Brain microvascular endothelial cell (primary cell): ENCODE measurements at regions not wholly inside any gene's neighbourhood (a gene's known extent, or its start where the extent isn't known, plus 50 kb on each side); places are given as distances from the start of the nearest gene placed in this dataset.

Experiments
- DNase-seq: peaks from one replicate; pipeline ENCODE4 v3.0.0-alpha.2; 2020
- H3K27ac ChIP-seq: fragments of 250-450 bp; sonication (Bioruptor Pico); 2 replicates; pipeline ENCODE4 v1.5.1; 2020; ENCODE audit warnings: mild to moderate bottlenecking, moderate library complexity
- H3K27me3 ChIP-seq: fragments of 250-450 bp; sonication (Bioruptor Pico); replicated peaks from 2 replicates; pipeline ENCODE4 v1.5.1; 2020; ENCODE audit warnings: mild to moderate bottlenecking
- H3K36me3 ChIP-seq: fragments of 250-450 bp; sonication (Bioruptor Pico); replicated peaks from 2 replicates; pipeline ENCODE4 v1.5.1; 2020; ENCODE audit warnings: mild to moderate bottlenecking
- H3K4me3 ChIP-seq: 2 replicates; pipeline ENCODE4 v1.5.1; 2011; ENCODE audit warnings: low read depth, mild to moderate bottlenecking, control low read depth, low read length, moderate library complexity
- CTCF ChIP-seq: IDR thresholded peaks from 2 replicates; pipeline ENCODE4 v1.5.1; 2011; ENCODE audit warnings: low read depth, mild to moderate bottlenecking, moderate library complexity, low read length, control low read depth, inconsistent platforms; ENCODE audit errors: missing control alignments
- in situ Hi-C: cut with HindIII; loops from 2 replicates; pipeline ENCODE4 v1.10.0; 2017; ENCODE audit warnings: low sequenced_read_pairs, low pct_ligation_motif_present

GRCh38 chr2:63777816-63778215 lies 63.9 kb upstream of the UGP2 start:
- Histone ChIP-seq H3K27me3 (no peaks in the 10 kb centered on the region), H3K27ac (no peak overlapping the region), H3K36me3 (no peaks in the 10 kb centered on the region), H3K4me3 (no peak overlapping the region)
- no peak for DNase-seq
- in situ Hi-C loops = no loop called here
- no peak for TF ChIP-seq CTCF

GRCh38 chr2:63778391-63778790 lies 63.3 kb upstream of the UGP2 start:
- no peaks in the 10 kb centered on the region for H3K27me3 ChIP-seq
- TF ChIP-seq CTCF = no peak
- no peaks in the 10 kb centered on the region for H3K36me3 ChIP-seq
- in situ Hi-C loops = no loop called here
- H3K27ac ChIP-seq = no peak overlapping the region
- H3K4me3 ChIP-seq = no peak overlapping the region
- no peak for DNase-seq

GRCh38 chr2:63780518-63781155 lies 61.1 kb upstream of the UGP2 start:
- H3K27me3 ChIP-seq = no peaks in the 10 kb centered on the region
- H3K4me3 ChIP-seq = no peak overlapping the region
- no peak overlapping the region for H3K27ac ChIP-seq
- no peak for DNase-seq
- no peak for TF ChIP-seq CTCF
- no peaks in the 10 kb centered on the region for H3K36me3 ChIP-seq
- in situ Hi-C loops = no loop called here

GRCh38 chr2:63784461-63784860 lies 57.2 kb upstream of the UGP2 start:
- H3K27ac ChIP-seq = no peak overlapping the region
- in situ Hi-C loops = no loop called here
- no peak for DNase-seq
- no peaks in the 10 kb centered on the region for H3K27me3 ChIP-seq
- H3K36me3 ChIP-seq = no peaks in the 10 kb centered on the region
- H3K4me3 ChIP-seq = no peak overlapping the region
- TF ChIP-seq CTCF = no peak

- no peaks in the 10 kb centered on the region for H3K36me3 ChIP-seq
- in situ Hi-C loops = no loop called here
- no peak overlapping the region for H3K27ac ChIP-seq
- no peak for TF ChIP-seq CTCF
- DNase-seq = no peak
- no peak overlapping the region for H3K4me3 ChIP-seq
- no peaks in the 10 kb centered on the region for H3K27me3 ChIP-seq
Observed at GRCh38 chr2:63785096-63785495, 56.6 kb upstream of the UGP2 start.

GRCh38 chr2:63786471-63786870 lies 55.2 kb upstream of the UGP2 start:
- no peaks in the 10 kb centered on the region for H3K36me3 ChIP-seq
- no peak for DNase-seq
- H3K27ac ChIP-seq = no peak overlapping the region
- H3K4me3 ChIP-seq = no peak overlapping the region
- no peaks in the 10 kb centered on the region for H3K27me3 ChIP-seq
- in situ Hi-C loops = no loop called here
- no peak for TF ChIP-seq CTCF
